Ureter (tissue), 1 donor: ENCODE measurements at regions not wholly inside any gene's neighbourhood (a gene's known extent, or its start where the extent isn't known, plus 50 kb on each side); places are given as distances from the start of the nearest gene placed in this dataset.

Experiments
- DNase-seq: peaks from one replicate; pipeline ENCODE4 v3.0.0-alpha.2; 2020; ENCODE audit warnings: low spot score
- donor health status: DM: yes; HTN: yes; CAD: no.

- DNase-seq = no peak
Measured at GRCh38 chr12:126362964-126363363, 1297.7 kb downstream of the AACS start.

DNA sequence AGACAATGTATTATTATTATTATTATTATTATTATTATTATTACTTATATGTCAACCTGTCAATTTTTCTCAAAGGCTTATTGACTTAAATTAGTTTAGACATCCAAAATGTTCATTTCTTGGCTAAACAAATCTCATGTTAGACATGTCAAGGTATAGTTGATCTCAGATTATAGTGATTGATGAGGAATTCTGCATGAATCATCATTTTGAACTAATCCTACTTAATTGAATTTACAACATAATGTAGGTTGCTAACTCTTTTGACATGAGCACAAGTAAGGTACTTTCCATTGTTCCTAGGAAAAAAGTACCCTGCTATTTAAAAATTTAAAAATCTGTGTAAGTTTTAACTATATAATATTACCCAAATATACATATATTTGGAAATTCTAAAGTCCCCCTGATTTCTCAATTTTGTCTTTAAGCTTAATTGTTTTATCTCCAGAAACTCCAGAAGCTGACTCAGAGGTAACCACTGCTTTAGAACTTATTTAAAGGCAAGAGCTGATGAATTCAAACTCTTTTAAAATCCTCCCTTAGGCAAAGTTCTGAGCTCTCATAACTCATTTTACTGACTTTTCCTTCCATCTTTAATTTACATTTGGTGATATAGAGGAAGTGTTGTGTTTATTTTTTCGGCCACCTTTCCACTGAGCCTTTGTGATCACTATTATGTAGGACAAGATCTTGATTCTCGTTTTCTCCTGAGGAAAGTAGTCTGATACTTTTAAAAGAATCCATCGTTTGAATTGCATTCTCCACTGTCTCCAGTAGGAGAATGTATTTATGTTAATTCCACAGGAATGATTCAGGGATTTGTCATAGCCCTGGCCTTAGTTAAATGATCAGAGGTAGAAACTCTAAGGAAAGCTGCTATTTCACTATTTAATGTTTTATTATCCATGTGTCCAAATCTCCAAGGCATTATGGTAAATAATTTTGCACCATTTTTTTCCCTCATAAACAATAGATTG lies 1304.5 kb downstream of the AACS start:
- DNase-seq = no peak

- no peak for DNase-seq
Measured at GRCh38 chr12:126383506-126383905, 1318.3 kb downstream of the AACS start.

DNA sequence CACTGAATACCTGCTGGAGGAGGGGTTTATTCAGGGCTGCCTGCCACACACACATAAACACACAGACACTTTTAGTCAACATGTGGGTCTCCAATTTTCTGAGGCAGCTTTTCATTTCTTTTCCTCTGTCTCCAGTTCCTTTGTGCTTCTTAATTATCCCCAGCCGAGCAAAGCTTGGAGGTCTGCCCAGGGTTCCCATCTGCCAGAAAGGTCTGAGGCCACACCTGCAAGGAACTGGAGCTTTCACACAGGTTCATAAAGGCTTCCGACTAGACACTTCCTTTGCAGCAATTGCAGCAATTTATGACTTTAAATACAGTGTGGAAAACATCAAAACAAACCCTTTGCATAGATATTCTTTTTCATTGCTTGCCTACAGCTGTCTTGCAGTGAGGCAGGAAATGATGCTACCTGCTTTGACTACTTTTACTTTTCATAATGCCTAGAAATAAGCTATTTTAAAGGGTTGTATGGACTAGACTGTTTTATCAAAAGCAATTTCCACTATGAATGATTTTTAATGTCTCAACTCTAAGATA lies 1318.9 kb downstream of the AACS start:
- no peak for DNase-seq

DNA sequence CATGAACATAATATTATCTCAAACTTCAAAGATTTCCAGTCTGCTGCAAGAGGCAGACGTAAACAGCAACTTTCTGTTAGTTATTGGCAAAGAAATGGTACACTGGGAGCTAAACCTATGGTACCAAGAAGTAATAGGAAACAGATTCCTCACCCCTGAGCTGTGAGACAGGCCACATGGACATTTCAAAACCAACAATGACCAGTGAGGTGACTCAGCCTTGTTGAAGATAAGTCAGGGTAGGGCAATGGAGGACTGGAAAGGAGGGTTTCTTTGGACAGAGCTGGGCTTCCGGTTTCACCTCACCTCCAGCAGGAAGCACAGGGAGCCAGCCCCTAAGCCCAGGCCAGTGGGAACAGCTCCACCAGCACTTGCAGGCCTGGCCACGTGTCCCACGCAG lies 1320.5 kb downstream of the AACS start:
- DNase-seq = no peak

DNA sequence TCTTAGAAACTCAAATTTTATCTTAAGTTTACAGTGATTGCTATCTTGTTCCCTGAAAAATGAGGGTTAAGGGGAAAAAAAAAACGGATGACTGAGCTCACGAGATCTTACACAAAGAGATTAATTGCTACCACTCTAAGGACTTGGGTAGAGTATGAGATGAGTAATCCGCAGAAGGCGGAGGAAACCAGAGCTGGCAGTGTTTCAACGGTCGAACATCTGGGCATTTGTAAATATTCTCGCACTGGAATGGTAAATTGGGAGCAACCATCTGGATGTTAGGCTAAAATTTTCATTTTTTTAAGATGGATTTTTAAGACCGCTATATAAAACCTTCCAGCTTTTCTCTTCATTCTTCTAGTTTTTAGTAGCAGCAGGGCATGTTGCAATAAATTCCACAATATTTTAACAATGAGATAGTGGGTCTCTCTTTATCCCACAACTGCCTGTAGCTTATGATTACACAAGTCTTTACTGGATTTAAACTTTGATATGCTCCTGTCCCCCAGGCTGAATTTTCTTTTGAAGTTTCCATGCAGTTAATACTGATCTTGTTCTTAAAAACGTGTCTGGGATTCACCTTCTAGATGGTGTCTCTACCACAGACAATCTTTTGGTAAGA lies 1324.1 kb downstream of the AACS start:
- DNase-seq = no peak

- no peak for DNase-seq
Measured at GRCh38 chr12:126389961-126390360, 1324.7 kb downstream of the AACS start.

DNA sequence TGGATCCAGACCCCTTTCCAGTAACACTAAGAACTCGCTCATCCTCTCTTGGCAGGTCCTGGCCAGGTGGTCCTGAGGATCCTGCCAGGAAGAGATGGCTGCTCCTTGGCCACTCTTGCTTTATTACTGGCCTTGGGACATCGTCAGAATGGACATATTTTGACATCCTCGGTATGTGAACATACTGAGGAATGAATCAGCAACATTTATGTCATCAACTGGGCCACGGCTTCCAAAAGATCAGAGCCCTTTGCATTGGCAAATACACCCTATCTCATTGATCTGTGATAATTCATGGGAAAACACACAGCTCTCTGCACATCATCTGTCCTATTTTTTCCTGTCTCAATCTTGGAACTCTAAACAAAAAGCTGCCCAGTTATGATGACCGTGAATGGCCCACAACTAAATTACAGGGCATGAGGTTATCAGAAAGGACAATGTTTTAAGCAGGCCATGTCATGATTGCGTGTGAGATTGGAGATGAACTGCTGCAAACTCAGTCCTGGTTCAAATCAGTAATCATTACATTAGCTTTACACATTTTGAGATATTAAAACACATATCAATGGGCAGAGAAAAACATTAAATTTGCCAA lies 1325.8 kb downstream of the AACS start:
- DNase-seq = no peak

DNA sequence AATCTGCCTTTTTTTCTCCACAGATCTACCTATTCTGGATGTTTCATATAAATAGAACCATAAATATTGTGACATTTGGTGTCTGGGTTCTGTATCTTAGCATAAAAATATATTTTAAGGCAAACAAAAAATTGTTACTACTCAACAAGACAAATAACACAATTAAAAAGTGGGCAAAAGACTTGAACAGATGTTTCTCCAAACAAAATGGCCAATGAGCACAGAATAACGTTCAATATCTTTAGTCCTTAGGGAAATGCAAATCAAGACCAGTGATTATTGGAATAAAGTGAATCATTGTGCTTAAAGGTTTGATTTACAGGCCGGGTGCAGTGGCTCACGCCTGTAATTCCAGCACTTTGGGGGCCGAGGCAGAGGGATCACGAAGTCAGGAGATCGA lies 1331.3 kb downstream of the AACS start:
- no peak for DNase-seq

GRCh38 chr12:126397071-126397581 lies 1331.9 kb downstream of the AACS start:
- no peak for DNase-seq

- no peak for DNase-seq
Measured at GRCh38 chr12:126397660-126398059, 1332.4 kb downstream of the AACS start.

DNA sequence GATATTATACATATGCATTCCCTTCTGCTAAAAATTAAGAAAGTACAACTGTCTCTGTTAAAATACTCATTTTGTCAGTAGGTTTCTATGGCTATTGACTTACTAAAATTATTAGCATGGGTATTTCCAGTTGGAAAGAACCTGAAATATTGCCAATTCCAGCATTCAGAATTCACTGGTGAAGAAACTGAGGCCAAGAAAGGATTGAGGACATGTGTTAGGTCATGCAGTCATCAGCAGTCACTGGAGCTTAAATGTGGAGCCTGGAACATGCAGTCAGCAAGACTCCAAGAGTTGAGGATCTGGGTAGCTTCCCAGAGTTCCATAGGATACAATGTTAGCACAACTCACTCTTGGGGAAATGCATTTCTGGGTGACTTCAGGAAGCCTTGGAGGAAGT lies 1335.6 kb downstream of the AACS start:
- DNase-seq = no peak

DNA sequence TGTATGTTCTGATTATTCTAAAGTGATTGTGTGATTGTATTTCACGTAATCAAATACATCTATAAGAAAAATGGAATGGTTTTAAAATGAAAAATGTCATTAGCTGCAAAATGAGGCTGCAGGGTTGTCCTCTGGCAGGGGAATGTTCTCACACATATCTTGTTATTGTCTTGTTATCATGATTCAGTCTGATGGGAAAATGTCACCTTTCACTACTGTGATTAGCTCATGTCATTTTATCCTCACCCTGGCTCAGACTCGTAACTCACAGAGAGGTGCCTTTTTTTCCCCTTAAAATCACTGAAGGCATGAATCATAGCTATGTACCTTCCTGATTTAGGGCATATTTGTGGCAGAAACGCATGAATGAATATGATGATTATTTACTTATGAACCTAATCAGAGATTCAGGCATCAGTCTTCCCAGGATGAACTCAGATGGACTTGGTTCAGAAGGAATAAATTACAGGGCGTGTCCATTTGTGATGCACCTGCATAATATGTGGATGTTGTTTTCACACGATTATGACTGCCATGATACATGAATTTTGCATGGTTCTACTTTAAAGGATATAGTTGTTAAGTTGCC lies 1339.2 kb downstream of the AACS start:
- no peak for DNase-seq

DNA sequence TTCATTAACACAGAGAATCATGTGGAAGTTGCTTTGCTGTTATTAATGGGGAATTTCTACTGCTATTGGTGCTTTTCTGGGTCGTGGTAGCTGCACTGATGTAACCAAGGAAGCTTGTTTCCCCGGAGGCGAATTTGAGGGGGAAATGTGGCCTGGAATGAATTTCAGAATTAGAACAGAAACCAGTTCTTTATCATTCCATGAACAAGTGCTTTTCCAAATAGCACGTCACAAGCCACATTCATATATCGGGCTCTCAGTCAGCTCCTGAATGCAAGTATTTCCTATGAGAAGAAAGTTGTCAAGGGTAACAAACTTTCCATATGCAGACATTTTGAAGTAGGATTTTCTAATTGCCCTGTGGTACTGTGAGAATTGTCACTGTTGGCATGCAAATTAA lies 1353.2 kb downstream of the AACS start:
- no peak for DNase-seq

DNA sequence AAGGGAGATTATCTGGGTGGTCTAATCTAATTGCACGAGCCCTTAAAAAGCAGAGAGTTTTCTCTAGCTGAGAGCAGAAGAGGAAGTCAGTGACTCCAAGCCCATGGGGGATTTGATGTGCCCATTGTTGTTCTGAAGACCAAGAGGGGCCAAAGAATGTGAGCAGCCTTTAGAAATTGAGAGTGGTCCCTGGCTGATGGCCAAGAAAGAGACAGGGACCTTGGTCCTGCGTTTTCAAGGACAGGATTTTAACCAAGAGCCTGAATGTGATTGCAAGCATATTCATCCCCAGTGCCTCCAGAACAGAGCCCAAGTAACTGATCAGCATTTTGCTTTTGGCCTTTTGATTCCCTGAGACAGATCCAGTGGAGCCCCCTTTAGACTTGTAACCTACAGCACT lies 1353.9 kb downstream of the AACS start:
- no peak for DNase-seq

GRCh38 chr12:126424696-126425095 lies 1359.5 kb downstream of the AACS start:
- DNase-seq = no peak

GRCh38 chr12:126425264-126425663 lies 1360.0 kb downstream of the AACS start:
- DNase-seq = no peak

DNA sequence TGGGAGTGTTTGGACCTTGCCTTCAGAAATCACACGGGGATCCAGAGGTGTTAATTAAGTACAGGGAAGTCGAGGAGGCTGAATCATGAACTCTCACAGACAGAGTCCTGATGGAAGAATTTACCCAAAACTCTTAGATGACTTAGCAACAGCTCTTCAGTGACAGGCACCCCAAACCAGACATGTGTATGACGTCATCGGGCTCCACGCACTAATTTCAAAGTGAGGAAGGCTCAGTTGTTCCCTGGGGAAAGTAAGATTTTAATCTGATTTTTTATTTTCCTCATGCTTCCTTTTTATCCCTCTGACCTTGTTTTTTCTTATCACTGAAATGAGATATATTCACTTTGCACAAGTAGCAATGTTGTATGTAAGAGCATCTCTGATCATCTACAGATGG lies 1363.5 kb downstream of the AACS start:
- DNase-seq = no peak

DNA sequence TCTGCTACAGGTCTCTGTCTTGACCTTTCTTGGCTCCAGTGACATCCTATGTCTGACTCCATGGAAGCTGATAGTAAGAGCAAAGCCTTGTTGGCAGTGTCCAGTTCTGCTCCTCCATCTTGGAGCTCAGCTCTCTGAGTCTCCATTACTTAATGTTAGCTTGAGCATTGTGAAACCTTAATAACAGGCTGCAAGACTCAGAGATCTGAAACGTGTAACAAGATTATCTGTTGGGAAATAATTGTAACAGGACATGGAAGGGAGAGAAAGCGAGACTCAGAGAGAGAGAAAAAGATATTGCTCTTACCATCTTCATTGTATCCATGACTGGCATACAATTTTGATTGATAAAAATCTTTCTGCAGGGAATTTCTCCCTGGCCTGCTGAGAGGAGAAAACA lies 1365.7 kb downstream of the AACS start:
- no peak for DNase-seq

- no peak for DNase-seq
Measured at GRCh38 chr12:126431767-126432166, 1366.5 kb downstream of the AACS start.

DNA sequence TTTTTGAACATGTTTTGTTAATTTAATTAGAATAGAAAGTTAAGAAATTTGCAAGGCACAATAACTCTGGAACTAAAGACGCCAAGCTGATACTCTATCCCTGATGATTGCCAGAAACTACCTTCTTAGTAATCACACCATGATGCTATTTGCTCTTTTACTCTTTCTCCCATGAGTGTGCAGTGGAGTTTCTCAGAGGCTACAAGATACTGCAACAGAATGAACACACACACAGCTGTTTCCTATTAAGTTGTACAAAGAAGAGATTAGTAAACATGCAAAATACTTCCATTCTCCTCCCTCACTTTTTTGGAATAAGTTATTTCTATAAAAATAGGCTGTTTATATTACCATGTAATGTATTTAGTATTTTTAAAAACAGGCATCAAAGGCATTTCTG lies 1367.5 kb downstream of the AACS start:
- no peak for DNase-seq

DNA sequence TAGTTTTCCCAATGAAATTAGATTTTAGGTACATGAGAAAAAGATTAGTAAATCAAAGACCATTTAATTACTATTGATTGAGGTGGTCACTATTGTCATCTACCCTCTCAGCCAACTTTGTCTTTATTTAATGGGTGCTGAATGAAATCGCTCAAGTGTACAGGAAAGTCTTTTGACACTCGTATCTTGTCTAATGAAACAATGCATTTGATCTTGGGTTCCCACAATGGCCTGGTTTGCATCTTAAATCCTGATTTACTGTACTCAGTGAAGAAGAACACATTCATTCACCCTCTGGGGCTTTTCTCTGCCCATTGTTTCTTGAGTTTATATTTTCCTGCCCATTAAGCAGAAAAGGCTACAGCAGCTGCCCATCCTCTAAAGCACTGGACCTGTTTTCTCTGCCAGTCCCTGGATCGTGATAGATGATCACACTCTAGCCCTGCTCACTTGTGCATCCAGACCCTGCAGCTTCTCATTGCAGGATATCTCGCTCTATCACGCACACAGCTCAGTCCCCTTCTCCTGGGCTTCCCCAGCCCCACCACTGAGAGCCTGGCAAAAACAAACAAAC lies 1369.3 kb downstream of the AACS start:
- DNase-seq = no peak
